Panc1 (cell line): ENCODE measurements at regions not wholly inside any gene's neighbourhood (a gene's known extent, or its start where the extent isn't known, plus 50 kb on each side); places are given as distances from the start of the nearest gene placed in this dataset.

Experiments used
- ATAC-seq: fragments of 200-7000 bp; cut with Tn5 transposase; 2 replicates; pipeline ENCODE4 v1.9.1; 2020; ENCODE audit warnings: mild to moderate bottlenecking, moderate library complexity
- BruUV-seq: library from RNA; stranded (reverse); fragments of 400-500 nt; replicated peaks from 2 replicates; lab custom pipeline; 2021; lab: Mats Ljungman, UMichigan
- CTCF ChIA-PET: fragments of 300-600 bp; sonication (Branson Sonifier 250); formaldehyde crosslinking; loops from one replicate; lab custom pipeline; 2022; ENCODE audit warnings: antibody characterized with exemption; lab: Charles Lee
- POLR2A ChIA-PET: fragments of 300-600 bp; sonication (Branson Sonifier 250); formaldehyde crosslinking; loops from one replicate; lab custom pipeline; 2022; ENCODE audit warnings: antibody characterized with exemption; lab: Charles Lee
- DNase-seq: peaks from one replicate; pipeline ENCODE4 v3.0.0-alpha.2; 2010; ENCODE audit warnings: low read depth, low spot score
- H3K27ac ChIP-seq: 2 replicates; pipeline ENCODE4 v1.5.1; 2011; ENCODE audit warnings: mild to moderate bottlenecking, low read length, inconsistent platforms
- H3K27me3 ChIP-seq: fragments of 200-500 bp; sonication (Bioruptor generic); 2 replicates; pipeline ENCODE4 v1.6.0; 2014; ENCODE audit warnings: low read length, inconsistent platforms; ENCODE audit not compliant: control insufficient read depth, insufficient read depth
- H3K36me3 ChIP-seq: fragments of 200-500 bp; sonication (Bioruptor generic); 2 replicates; pipeline ENCODE4 v1.5.1; 2014; ENCODE audit warnings: inconsistent platforms, mild to moderate bottlenecking, low read length, moderate library complexity; ENCODE audit not compliant: control insufficient read depth, insufficient read depth
- H3K4me1 ChIP-seq: 2 replicates; pipeline ENCODE4 v1.5.1; 2011; ENCODE audit warnings: inconsistent platforms, mild to moderate bottlenecking, low read length, moderate library complexity; ENCODE audit not compliant: control insufficient read depth, insufficient read depth
- H3K4me3 ChIP-seq, 2 experiments: 2 replicates each; pipeline ENCODE4 v1.5.1; 2011 to 2012; ENCODE audit warnings: low read depth in 2 of 2, low read length in 2 of 2, mild to moderate bottlenecking in 2 of 2, inconsistent platforms in 1 of 2, moderate library complexity in 1 of 2
- H3K9me3 ChIP-seq: fragments of 200-500 bp; sonication (Bioruptor generic); 2 replicates; pipeline ENCODE4 v1.5.1; 2014; ENCODE audit warnings: low read depth, mild to moderate bottlenecking, inconsistent platforms, low read length, moderate library complexity; ENCODE audit not compliant: control insufficient read depth, insufficient read depth
- POLR2AphosphoS5 ChIP-seq: IDR thresholded peaks from 2 replicates; pipeline ENCODE4 v1.6.1; 2012; ENCODE audit warnings: mild to moderate bottlenecking, low read depth, low read length, moderate library complexity
- SIN3A ChIP-seq: IDR thresholded peaks from 2 replicates; pipeline ENCODE4 v1.6.1; 2012; ENCODE audit warnings: low read depth, mild to moderate bottlenecking, low read length, moderate library complexity, borderline replicate concordance; ENCODE audit not compliant: insufficient read depth
- TCF7L2 ChIP-seq: IDR thresholded peaks from 2 replicates; pipeline ENCODE4 v1.6.1; 2011; ENCODE audit warnings: mild to moderate bottlenecking, low read depth, low read length, inconsistent platforms
- in situ Hi-C: cut with HindIII; loops from 2 replicates; pipeline ENCODE4 v1.10.0; 2016; ENCODE audit warnings: low sequenced_read_pairs, low pct_unique_long_range_greater_than_20kb
- intact Hi-C: fragments of 100-400 bp; cut with micrococcal nuclease; formaldehyde crosslinking; loops from one replicate; pipeline ENCODE4 v1.10.0; 2022; ENCODE audit not compliant: unreplicated experiment
- TF ChIP-seq, protein P1 (sequence below): fragments of 450-650 bp; IDR thresholded peaks from 2 replicates; pipeline ENCODE4 v1.5.1; 2017; ENCODE audit warnings: mild to moderate bottlenecking
- TF ChIP-seq, protein P2 (sequence below), 2 experiments: IDR thresholded peaks; 2 replicates each; pipeline ENCODE4 v1.6.1; 2011 to 2012; ENCODE audit warnings: low read depth in 2 of 2, control low read depth in 1 of 2, low read length in 1 of 2, mild to moderate bottlenecking in 1 of 2, moderate library complexity in 1 of 2; ENCODE audit not compliant: insufficient read depth in 1 of 2

DNA sequence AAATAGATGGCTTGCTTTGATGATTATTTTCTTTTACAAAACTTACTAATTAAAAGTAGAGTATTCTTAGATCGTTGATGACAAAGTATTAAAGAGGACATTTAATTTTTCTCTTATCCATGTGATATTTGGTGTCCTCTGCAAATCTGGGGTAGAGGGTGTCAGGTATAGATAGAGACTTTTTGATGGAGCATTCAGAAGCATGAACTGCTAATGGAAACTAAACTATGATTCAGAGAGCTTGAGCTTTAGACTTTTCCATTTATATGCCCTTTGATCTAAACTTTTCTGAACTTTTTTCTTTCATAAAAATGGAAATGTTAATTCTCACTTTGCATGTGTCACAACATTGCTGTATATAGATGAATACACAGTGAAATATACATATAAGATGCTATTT lies 619.7 kb downstream of the PLCL1 start:
- CTCF ChIA-PET, result no interaction called here
- BruUV-seq, result no TSS peak
- no peaks in the 10 kb centered on the region for H3K27me3 ChIP-seq
- in situ Hi-C loops, result no loop called here
- no peak overlapping the region for H3K27ac ChIP-seq
- H3K9me3 ChIP-seq, result no peaks in the 10 kb centered on the region
- no peaks in the 10 kb centered on the region; the same call in 1 of the 2 replicates for H3K36me3 ChIP-seq
- DNase-seq, result no peak
- POLR2A ChIA-PET, result no interaction called here
- H3K4me3 ChIP-seq, result no peak overlapping the region
- intact Hi-C loops, result no loop called here
- TF ChIP-seq POLR2AphosphoS5 (no peak), TCF7L2 (no peak), SIN3A (no peak)
- TF ChIP-seq, protein P1, sequence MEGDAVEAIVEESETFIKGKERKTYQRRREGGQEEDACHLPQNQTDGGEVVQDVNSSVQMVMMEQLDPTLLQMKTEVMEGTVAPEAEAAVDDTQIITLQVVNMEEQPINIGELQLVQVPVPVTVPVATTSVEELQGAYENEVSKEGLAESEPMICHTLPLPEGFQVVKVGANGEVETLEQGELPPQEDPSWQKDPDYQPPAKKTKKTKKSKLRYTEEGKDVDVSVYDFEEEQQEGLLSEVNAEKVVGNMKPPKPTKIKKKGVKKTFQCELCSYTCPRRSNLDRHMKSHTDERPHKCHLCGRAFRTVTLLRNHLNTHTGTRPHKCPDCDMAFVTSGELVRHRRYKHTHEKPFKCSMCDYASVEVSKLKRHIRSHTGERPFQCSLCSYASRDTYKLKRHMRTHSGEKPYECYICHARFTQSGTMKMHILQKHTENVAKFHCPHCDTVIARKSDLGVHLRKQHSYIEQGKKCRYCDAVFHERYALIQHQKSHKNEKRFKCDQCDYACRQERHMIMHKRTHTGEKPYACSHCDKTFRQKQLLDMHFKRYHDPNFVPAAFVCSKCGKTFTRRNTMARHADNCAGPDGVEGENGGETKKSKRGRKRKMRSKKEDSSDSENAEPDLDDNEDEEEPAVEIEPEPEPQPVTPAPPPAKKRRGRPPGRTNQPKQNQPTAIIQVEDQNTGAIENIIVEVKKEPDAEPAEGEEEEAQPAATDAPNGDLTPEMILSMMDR, result no peak
- TF ChIP-seq, protein P2, sequence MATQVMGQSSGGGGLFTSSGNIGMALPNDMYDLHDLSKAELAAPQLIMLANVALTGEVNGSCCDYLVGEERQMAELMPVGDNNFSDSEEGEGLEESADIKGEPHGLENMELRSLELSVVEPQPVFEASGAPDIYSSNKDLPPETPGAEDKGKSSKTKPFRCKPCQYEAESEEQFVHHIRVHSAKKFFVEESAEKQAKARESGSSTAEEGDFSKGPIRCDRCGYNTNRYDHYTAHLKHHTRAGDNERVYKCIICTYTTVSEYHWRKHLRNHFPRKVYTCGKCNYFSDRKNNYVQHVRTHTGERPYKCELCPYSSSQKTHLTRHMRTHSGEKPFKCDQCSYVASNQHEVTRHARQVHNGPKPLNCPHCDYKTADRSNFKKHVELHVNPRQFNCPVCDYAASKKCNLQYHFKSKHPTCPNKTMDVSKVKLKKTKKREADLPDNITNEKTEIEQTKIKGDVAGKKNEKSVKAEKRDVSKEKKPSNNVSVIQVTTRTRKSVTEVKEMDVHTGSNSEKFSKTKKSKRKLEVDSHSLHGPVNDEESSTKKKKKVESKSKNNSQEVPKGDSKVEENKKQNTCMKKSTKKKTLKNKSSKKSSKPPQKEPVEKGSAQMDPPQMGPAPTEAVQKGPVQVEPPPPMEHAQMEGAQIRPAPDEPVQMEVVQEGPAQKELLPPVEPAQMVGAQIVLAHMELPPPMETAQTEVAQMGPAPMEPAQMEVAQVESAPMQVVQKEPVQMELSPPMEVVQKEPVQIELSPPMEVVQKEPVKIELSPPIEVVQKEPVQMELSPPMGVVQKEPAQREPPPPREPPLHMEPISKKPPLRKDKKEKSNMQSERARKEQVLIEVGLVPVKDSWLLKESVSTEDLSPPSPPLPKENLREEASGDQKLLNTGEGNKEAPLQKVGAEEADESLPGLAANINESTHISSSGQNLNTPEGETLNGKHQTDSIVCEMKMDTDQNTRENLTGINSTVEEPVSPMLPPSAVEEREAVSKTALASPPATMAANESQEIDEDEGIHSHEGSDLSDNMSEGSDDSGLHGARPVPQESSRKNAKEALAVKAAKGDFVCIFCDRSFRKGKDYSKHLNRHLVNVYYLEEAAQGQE (IDR thresholded peaks at IDR 0.05; ENCODE audit: insufficient read depth in 1 of 2, low read depth in 2 of 2, low read length in 1 of 2), result no peak
- ATAC-seq, result no peak
- no peaks in the 10 kb centered on the region for H3K4me1 ChIP-seq

DNA sequence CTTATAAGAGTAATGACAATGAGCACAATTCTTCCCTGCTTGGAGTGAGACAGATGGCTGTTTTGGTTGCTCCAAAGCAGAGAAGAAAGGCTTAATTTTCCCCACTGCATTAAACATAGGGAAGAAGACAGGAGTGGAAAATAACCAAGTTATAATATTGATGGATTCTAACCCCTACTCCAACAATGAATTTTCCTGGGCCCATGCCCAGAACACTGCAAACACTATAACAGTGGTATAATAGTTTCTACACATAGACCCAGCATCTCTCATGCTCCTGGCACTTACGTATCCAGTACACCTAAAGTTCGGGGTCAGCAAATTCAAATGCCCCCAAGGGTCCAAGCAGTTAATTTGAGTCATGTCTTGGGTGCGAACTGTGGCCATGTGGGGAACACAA lies 613.4 kb downstream of the PLCL1 start:
- no TSS peak for BruUV-seq
- Histone ChIP-seq H3K36me3 (no peaks in the 10 kb centered on the region; the same call in 1 of the 2 replicates), H3K4me3 (no peak overlapping the region), H3K27me3 (no peaks in the 10 kb centered on the region), H3K27ac (no peak overlapping the region), H3K9me3 (no peaks in the 10 kb centered on the region), H3K4me1 (no peaks in the 10 kb centered on the region)
- POLR2A ChIA-PET, result no interaction called here
- ATAC-seq (no peak), DNase-seq (no peak)
- in situ Hi-C loops (no loop called here), intact Hi-C loops (no loop called here)
- TF ChIP-seq SIN3A, result no peak
- TF ChIP-seq, protein P2 (IDR thresholded peaks at IDR 0.05; ENCODE audit: insufficient read depth in 1 of 2, low read depth in 2 of 2, low read length in 1 of 2), result no peak
- TF ChIP-seq, protein P1, result no peak
- no peak for TF ChIP-seq POLR2AphosphoS5
- no peak for TF ChIP-seq TCF7L2
- CTCF ChIA-PET, result no interaction called here
